ENCODE measurements at regions not wholly inside any gene's neighbourhood (a gene's known extent, or its start where the extent isn't known, plus 50 kb on each side); places are given as distances from the start of the nearest gene placed in this dataset.

DNA sequence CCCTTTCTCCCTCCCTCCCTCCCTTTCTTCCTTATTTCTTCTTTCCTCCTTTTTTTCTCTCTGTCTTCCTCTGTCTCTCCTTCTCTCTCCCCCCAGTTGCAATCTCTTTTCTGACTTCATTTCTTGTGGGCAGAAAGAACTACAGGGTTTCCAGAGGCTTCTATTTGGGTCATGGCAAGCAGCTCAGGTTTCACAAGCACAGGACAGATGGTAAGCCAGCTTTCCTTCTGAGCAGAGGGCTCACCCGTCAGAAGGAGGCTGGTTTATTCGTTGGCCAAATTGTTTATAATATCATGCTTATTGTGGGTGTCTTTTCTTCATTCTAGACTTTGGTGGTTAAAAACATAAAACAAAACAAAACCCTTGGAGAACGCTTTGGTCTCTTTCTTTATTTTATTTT, 58.9 kb upstream of the CLMP start:
- TF ChIP-seq, protein P1, sequence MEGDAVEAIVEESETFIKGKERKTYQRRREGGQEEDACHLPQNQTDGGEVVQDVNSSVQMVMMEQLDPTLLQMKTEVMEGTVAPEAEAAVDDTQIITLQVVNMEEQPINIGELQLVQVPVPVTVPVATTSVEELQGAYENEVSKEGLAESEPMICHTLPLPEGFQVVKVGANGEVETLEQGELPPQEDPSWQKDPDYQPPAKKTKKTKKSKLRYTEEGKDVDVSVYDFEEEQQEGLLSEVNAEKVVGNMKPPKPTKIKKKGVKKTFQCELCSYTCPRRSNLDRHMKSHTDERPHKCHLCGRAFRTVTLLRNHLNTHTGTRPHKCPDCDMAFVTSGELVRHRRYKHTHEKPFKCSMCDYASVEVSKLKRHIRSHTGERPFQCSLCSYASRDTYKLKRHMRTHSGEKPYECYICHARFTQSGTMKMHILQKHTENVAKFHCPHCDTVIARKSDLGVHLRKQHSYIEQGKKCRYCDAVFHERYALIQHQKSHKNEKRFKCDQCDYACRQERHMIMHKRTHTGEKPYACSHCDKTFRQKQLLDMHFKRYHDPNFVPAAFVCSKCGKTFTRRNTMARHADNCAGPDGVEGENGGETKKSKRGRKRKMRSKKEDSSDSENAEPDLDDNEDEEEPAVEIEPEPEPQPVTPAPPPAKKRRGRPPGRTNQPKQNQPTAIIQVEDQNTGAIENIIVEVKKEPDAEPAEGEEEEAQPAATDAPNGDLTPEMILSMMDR (IDR thresholded peaks at IDR 0.05), result no peak
- TF ChIP-seq POLR2A (IDR thresholded peaks at IDR 0.05), result no peak
